ENCODE measurements at regions not wholly inside any gene's neighbourhood (a gene's known extent, or its start where the extent isn't known, plus 50 kb on each side); places are given as distances from the start of the nearest gene placed in this dataset.

DNA sequence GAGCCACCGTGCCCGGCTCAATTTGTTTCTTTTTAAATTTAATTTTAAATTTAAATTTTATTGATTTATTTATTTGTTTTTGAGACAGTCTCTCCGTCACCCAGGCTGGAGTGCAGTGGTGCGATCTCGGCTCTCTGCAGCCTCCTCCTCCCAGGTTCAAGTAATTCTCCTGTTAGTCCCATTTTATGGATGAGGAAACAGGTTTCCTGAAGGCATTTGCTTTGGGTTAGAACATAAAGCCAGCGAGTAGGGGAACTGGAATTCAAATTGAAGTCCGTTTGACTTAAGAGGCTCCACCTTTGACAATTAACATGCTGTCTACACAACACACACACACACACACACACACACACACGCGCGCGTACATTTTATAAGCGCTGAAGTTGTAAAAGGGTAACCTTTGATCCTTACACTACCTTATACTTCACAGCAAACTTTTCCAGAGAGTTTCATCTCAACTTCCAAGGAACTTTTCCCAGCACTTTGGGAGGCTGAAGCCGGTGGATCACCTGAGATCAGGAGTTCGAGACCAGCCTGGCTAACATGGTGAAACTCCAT is 232.0 kb downstream of the BCAS1 start:
- TF ChIP-seq, protein P1, sequence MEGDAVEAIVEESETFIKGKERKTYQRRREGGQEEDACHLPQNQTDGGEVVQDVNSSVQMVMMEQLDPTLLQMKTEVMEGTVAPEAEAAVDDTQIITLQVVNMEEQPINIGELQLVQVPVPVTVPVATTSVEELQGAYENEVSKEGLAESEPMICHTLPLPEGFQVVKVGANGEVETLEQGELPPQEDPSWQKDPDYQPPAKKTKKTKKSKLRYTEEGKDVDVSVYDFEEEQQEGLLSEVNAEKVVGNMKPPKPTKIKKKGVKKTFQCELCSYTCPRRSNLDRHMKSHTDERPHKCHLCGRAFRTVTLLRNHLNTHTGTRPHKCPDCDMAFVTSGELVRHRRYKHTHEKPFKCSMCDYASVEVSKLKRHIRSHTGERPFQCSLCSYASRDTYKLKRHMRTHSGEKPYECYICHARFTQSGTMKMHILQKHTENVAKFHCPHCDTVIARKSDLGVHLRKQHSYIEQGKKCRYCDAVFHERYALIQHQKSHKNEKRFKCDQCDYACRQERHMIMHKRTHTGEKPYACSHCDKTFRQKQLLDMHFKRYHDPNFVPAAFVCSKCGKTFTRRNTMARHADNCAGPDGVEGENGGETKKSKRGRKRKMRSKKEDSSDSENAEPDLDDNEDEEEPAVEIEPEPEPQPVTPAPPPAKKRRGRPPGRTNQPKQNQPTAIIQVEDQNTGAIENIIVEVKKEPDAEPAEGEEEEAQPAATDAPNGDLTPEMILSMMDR (IDR thresholded peaks at IDR 0.05), result no peak
- TF ChIP-seq POLR2A (IDR thresholded peaks at IDR 0.05), result no peak
